ENCODE measurements at regions not wholly inside any gene's neighbourhood (a gene's known extent, or its start where the extent isn't known, plus 50 kb on each side); places are given as distances from the start of the nearest gene placed in this dataset.

DNA sequence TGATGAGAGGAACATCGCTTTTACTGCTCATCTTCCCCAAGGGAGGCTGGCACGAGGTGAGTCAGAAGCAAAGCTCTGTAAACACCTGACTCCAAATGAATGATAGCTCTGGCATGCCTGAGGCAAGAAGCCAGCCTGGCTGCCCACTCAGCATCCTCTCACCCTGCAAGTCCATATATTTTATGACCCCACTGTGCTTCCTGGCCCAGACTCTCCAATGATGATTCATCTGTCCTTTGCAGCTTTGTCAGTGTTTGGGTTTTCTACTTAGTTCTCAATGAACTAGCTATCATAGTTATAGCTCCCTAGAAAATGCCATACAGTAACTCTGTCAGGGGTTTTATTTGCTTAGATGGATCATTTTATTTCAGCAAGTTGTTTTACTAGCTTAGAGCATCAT lies 52.1 kb upstream of the FSTL4 start:
- Mint-ChIP-seq H3K4me3 (ENCODE audit: low read depth) (no peak overlapping the region), H3K4me1 (ENCODE audit: low read depth) (no peaks in the 10 kb centered on the region), H3K9me3 (ENCODE audit: low read depth) (no peaks in the 10 kb centered on the region), H3K36me3 (ENCODE audit: insufficient read depth) (no peaks in the 10 kb centered on the region), H3K27ac (no peak overlapping the region), H3K27me3 (peaks cover 14% of the 10 kb centered on the region)
- DNase-seq (ENCODE audit: low spot score, unreplicated experiment): no peak
- TF ChIP-seq, protein P1, sequence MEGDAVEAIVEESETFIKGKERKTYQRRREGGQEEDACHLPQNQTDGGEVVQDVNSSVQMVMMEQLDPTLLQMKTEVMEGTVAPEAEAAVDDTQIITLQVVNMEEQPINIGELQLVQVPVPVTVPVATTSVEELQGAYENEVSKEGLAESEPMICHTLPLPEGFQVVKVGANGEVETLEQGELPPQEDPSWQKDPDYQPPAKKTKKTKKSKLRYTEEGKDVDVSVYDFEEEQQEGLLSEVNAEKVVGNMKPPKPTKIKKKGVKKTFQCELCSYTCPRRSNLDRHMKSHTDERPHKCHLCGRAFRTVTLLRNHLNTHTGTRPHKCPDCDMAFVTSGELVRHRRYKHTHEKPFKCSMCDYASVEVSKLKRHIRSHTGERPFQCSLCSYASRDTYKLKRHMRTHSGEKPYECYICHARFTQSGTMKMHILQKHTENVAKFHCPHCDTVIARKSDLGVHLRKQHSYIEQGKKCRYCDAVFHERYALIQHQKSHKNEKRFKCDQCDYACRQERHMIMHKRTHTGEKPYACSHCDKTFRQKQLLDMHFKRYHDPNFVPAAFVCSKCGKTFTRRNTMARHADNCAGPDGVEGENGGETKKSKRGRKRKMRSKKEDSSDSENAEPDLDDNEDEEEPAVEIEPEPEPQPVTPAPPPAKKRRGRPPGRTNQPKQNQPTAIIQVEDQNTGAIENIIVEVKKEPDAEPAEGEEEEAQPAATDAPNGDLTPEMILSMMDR (IDR thresholded peaks at IDR 0.05; ENCODE audit: unreplicated experiment): no peak

DNA sequence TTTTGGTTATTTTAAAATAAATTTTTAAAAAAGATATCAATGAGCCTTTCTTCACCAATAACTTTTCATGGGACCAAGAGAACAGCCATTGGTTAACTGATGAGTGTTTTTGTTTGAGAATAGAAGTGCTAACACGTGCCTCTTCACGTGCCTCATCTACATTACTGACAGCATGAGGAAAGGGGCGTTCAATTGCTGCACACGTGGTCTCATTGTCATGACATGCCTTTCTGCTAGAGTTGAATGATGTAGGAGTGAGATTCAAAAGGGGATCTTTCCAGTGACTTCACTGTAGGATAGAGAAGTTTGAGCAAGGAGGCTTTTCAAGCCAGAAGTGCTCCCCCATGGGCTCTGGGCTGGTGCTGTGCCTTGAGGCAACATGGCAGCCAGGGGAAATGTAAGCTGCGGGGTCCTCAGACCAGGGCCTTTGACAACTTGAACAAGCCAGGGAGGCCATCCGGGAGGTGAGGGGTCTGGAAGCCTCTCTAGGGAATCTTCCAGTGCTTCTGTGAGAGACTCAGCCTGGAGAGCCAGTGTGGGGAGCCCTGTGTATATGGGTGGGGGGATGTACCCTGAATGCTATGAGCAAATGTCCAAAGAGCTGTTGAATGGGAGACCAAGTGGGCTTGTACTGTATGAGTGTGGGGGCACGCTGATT lies 51.2 kb upstream of the FSTL4 start:
- no peaks in the 10 kb centered on the region for H3K9me3 Mint-ChIP-seq (ENCODE audit: low read depth)
- peaks cover 14% of the 10 kb centered on the region for H3K27me3 Mint-ChIP-seq
- H3K27ac Mint-ChIP-seq: no peak overlapping the region
- TF ChIP-seq, protein P1 (IDR thresholded peaks at IDR 0.05; ENCODE audit: unreplicated experiment): no peak
- no peak overlapping the region for H3K4me3 Mint-ChIP-seq (ENCODE audit: low read depth)
- no peaks in the 10 kb centered on the region for H3K4me1 Mint-ChIP-seq (ENCODE audit: low read depth)
- DNase-seq (ENCODE audit: low spot score, unreplicated experiment): no peak
- H3K36me3 Mint-ChIP-seq (ENCODE audit: insufficient read depth): no peaks in the 10 kb centered on the region

DNA sequence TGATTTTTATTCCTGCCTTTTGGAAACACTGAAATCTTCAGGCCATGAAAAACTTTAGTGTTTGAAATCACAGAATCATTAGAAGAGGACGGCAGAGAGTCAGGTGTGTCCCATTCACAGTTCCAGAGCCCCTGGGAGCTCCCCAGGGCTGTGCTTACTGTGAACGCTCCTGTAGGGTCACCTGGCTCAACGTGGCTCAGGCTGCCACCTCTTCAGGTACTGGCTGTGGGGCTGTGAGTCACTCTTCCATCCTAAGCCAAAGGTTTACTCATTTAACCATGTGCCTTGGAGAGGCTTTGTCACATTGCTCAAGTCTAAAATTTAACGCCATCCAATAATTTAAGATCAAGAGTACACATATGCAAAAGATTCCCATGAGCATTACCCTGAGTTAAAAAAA lies 50.2 kb upstream of the FSTL4 start:
- TF ChIP-seq, protein P1 (IDR thresholded peaks at IDR 0.05; ENCODE audit: unreplicated experiment): no peak
- DNase-seq (ENCODE audit: low spot score, unreplicated experiment): no peak
- Mint-ChIP-seq H3K4me1 (ENCODE audit: low read depth) (no peaks in the 10 kb centered on the region), H3K9me3 (ENCODE audit: low read depth) (no peaks in the 10 kb centered on the region), H3K27me3 (peaks cover 10% of the 10 kb centered on the region), H3K27ac (no peak overlapping the region), H3K36me3 (ENCODE audit: insufficient read depth) (no peaks in the 10 kb centered on the region), H3K4me3 (ENCODE audit: low read depth) (no peak overlapping the region)

Data from progenitor cell of endocrine pancreas (in vitro differentiated cells).